A549 (cell line): ENCODE measurements at regions not wholly inside any gene's neighbourhood (a gene's known extent, or its start where the extent isn't known, plus 50 kb on each side); places are given as distances from the start of the nearest gene placed in this dataset.
A peak's percentile ranks its signal among the peaks of the same experiment; 100 is the strongest.

Experiments
- ATAC-seq, 2 experiments: fragments of 200-7000 bp in 1 of 2; fragments of >200 bp in 1 of 2; cut with Nextera tagmentation in 1 of 2; cut with Tn5 transposase in 1 of 2; 3 replicates each; pipeline versions ENCODE4 v1.8.0 to v1.9.1; 2018 to 2020; ENCODE audit warnings: mild to moderate bottlenecking in 1 of 2, moderate library complexity in 1 of 2
- CTCF ChIA-PET: fragments of 300-600 bp; sonication (Branson Sonifier 250); formaldehyde crosslinking; extraction: SDS; loops from one replicate; lab custom pipeline; 2021; ENCODE audit warnings: antibody characterized with exemption, inconsistent platforms; lab: Yijun Ruan, JAX
- POLR2A ChIA-PET: fragments of 350-600 bp; formaldehyde crosslinking; extraction: SDS; loops from one replicate; lab custom pipeline; 2021; ENCODE audit warnings: antibody characterized with exemption, inconsistent platforms; lab: Yijun Ruan, JAX
- DNase-seq, 2 experiments: peaks; one replicate each; pipeline versions ENCODE4 v3.0.0 to v3.0.0-alpha.2; 2011 to 2016; ENCODE audit warnings: low read depth in 1 of 2, low spot score in 1 of 2
- FAIRE-seq: peaks from 2 replicates; lab custom pipeline; 2011; peaks lifted over from hg19 to GRCh38; lab: Jason Lieb, UNC
- H3K27ac ChIP-seq, 2 experiments: fragments of >200 bp; sonication (Bioruptor Twin); formaldehyde crosslinking; 3 replicates each; pipeline ENCODE4 v1.5.1; 2016 to 2017
- H3K4me1 ChIP-seq: fragments of >200 bp; sonication (Bioruptor Twin); formaldehyde crosslinking; 3 replicates; pipeline ENCODE4 v1.6.1; 2016
- H3K4me2 ChIP-seq: fragments of >200 bp; sonication (Bioruptor Twin); formaldehyde crosslinking; 3 replicates; pipeline ENCODE4 v1.6.1; 2016
- H3K4me3 ChIP-seq: fragments of >200 bp; sonication (Bioruptor Twin); formaldehyde crosslinking; 3 replicates; pipeline ENCODE4 v1.5.1; 2016
- H3K9me3 ChIP-seq: fragments of >200 bp; sonication (Bioruptor Twin); formaldehyde crosslinking; 3 replicates; pipeline ENCODE4 v1.6.1; 2016
- ATOH8 ChIP-seq: fragments of 250-450 bp; sonication (Bioruptor Pico); IDR thresholded peaks from 2 replicates; pipeline ENCODE4 v1.5.0; 2020; ENCODE audit warnings: low read depth, mild to moderate bottlenecking, moderate library complexity
- CTCF ChIP-seq: fragments of >200 bp; sonication (Bioruptor Twin); formaldehyde crosslinking; IDR thresholded peaks from 3 replicates; pipeline ENCODE4 v1.5.1; 2016
- E2F6 ChIP-seq: IDR thresholded peaks from 2 replicates; pipeline ENCODE4 v1.6.1; 2012; ENCODE audit warnings: low read depth, borderline replicate concordance
- EHF ChIP-seq: fragments of 250-450 bp; sonication (Bioruptor Pico); IDR thresholded peaks from 2 replicates; pipeline ENCODE4 v1.5.0; 2020; ENCODE audit warnings: mild to moderate bottlenecking
- FOSB ChIP-seq: fragments of 250-450 bp; sonication (Bioruptor Pico); IDR thresholded peaks from 2 replicates; pipeline ENCODE4 v1.5.0; 2020; ENCODE audit warnings: mild to moderate bottlenecking, moderate library complexity
- FOXS1 ChIP-seq: fragments of 250-450 bp; sonication (Bioruptor Pico); IDR thresholded peaks from 2 replicates; pipeline ENCODE4 v1.5.0; 2020; ENCODE audit warnings: mild to moderate bottlenecking, moderate library complexity
- HOXA7 ChIP-seq: fragments of 250-450 bp; sonication (Bioruptor Pico); IDR thresholded peaks from 2 replicates; pipeline ENCODE4 v1.5.0; 2020; ENCODE audit warnings: mild to moderate bottlenecking, moderate library complexity
- KDM5A ChIP-seq: fragments of 200-600 bp; sonication (generic); IDR thresholded peaks from 2 replicates; pipeline ENCODE4 v1.6.1; 2016; ENCODE audit warnings: antibody characterized with exemption, mild to moderate bottlenecking
- MYC ChIP-seq: IDR thresholded peaks from 2 replicates; pipeline ENCODE4 v1.6.1; 2012; ENCODE audit warnings: mild to moderate bottlenecking, inconsistent platforms, low read length, improper control_type of control experiment, borderline replicate concordance
- NFE2L2 ChIP-seq: fragments of 150-350 bp; conservative IDR thresholded peaks from 2 replicates; pipeline ENCODE4 v1.6.1; 2014; ENCODE audit warnings: low read length
- POLR2A ChIP-seq: IDR thresholded peaks from 2 replicates; pipeline ENCODE4 v1.6.1; 2012; ENCODE audit warnings: mild to moderate bottlenecking, low read length
- RAD21 ChIP-seq, 2 experiments: fragments of >200 bp in 1 of 2; sonication (Bioruptor Twin) in 1 of 2; formaldehyde crosslinking in 1 of 2; IDR thresholded peaks in 1 of 2; conservative IDR thresholded peaks in 1 of 2; 2 replicates in 1 of 2; 3 replicates in 1 of 2; pipeline ENCODE4 v1.6.1; 2012 to 2018; ENCODE audit warnings: inconsistent platforms in 1 of 2
- RNF2 ChIP-seq: fragments of 200-600 bp; sonication (generic); IDR thresholded peaks from 2 replicates; pipeline ENCODE4 v1.6.1; 2016; ENCODE audit warnings: low read depth, mild to moderate bottlenecking, antibody characterized with exemption, moderate library complexity, borderline replicate concordance
- SMC3 ChIP-seq: fragments of >200 bp; sonication (Bioruptor Twin); formaldehyde crosslinking; IDR thresholded peaks from 3 replicates; pipeline ENCODE4 v1.6.1; 2018; ENCODE audit warnings: inconsistent platforms
- SREBF2 ChIP-seq: fragments of 450-650 bp; IDR thresholded peaks from 2 replicates; pipeline ENCODE4 v1.6.1; 2014; ENCODE audit warnings: mild to moderate bottlenecking, moderate library complexity
- WGBS: methylation state at CpG from one replicate; pipeline ENCODE4 v1.1.6; 2017; ENCODE audit errors: missing lambda C conversion rate; 5-methylcytosine and 5-hydroxymethylcytosine counted together

- Histone ChIP-seq H3K4me1 (no peaks in the 10 kb centered on the region), H3K4me2 (no peak overlapping the region), H3K4me3 (no peak overlapping the region), H3K9me3 (no peaks in the 10 kb centered on the region), H3K27ac (no peak overlapping the region)
- ChIA-PET CTCF (interaction anchor here (0.6 to 9.1 kb wide), 30 partner anchors 8 to 843 kb away, joined by 3 to 102 read pairs (median 4); no protein-coding TSS in a partner anchor), POLR2A (no interaction called here)
- WGBS, result 0% methylated on average over 1 of the region's 1 CpG
- peak; percentile 76 to 80 for TF ChIP-seq RAD21 (conservative IDR thresholded peaks at IDR 0.05 in 1 of 2, IDR thresholded peaks at IDR 0.05 in 1 of 2)
- TF ChIP-seq SMC3, result peak; percentile 80
- no peak for TF ChIP-seq FOSB (CRISPR knock-in tag)
- TF ChIP-seq POLR2A, result no peak
- TF ChIP-seq FOXS1 (CRISPR knock-in tag), result no peak
- TF ChIP-seq CTCF, result peak; percentile 66
- TF ChIP-seq E2F6, result no peak
- peak; percentile 79 to 80 for ATAC-seq
- DNase-seq, result peak; percentile 44 to 55
- FAIRE-seq, result no peak
These were observed 133.0 kb upstream of the TUT7 start for GRCh38 chr9:86486891-86487837.

GRCh38 chr9:86485359-86485758 lies 131.1 kb upstream of the TUT7 start:
- Histone ChIP-seq H3K4me3 (no peak overlapping the region), H3K4me2 (no peak overlapping the region), H3K27ac (no peak overlapping the region), H3K9me3 (0 out of 3 replicates have a peak, but pooled peaks cover 3% of the 10 kb centered on the region), H3K4me1 (no peaks in the 10 kb centered on the region)
- FAIRE-seq, result no peak
- 24% methylated on average over 5 of the region's 5 CpGs for WGBS
- TF ChIP-seq MYC, result no peak
- DNase-seq, result no peak
- no peak for ATAC-seq
- POLR2A ChIA-PET, result no interaction called here
- CTCF ChIA-PET, result interaction anchor here (0.5 to 9.1 kb wide), 4 partner anchors 51 to 837 kb away, joined by 3 to 102 read pairs (median 19); no protein-coding TSS in a partner anchor

- Histone ChIP-seq H3K9me3 (0 out of 3 replicates have a peak, but pooled peaks cover 3% of the 10 kb centered on the region), H3K4me2 (no peak overlapping the region), H3K4me3 (no peak overlapping the region), H3K4me1 (no peaks in the 10 kb centered on the region)
- ATAC-seq (no peak), FAIRE-seq (no peak), DNase-seq (no peak)
- CTCF ChIA-PET, result interaction anchor here (6.3 to 9.1 kb wide), 2 partner anchors 49 to 839 kb away, joined by 35 to 102 read pairs; no protein-coding TSS in a partner anchor
- no peak for TF ChIP-seq POLR2A
- no peak for TF ChIP-seq SREBF2
- TF ChIP-seq NFE2L2, result no peak
- no peak for TF ChIP-seq EHF (CRISPR knock-in tag)
- TF ChIP-seq HOXA7, result no peak
- no peak for TF ChIP-seq ATOH8 (CRISPR knock-in tag)
- no peak for TF ChIP-seq RNF2
- no peak for TF ChIP-seq KDM5A
- TF ChIP-seq, all 56 proteins: peak for 0
- POLR2A ChIA-PET, result interaction anchor here (0.6 kb wide), 1 partner anchor 325 kb away, joined by 4 read pairs; no protein-coding TSS in a partner anchor
- no peak overlapping the region for H3K27ac ChIP-seq
These were observed 129.3 kb upstream of the TUT7 start for GRCh38 chr9:86483496-86483895.
